ENCODE measurements at regions not wholly inside any gene's neighbourhood (a gene's known extent, or its start where the extent isn't known, plus 50 kb on each side); places are given as distances from the start of the nearest gene placed in this dataset.

DNA sequence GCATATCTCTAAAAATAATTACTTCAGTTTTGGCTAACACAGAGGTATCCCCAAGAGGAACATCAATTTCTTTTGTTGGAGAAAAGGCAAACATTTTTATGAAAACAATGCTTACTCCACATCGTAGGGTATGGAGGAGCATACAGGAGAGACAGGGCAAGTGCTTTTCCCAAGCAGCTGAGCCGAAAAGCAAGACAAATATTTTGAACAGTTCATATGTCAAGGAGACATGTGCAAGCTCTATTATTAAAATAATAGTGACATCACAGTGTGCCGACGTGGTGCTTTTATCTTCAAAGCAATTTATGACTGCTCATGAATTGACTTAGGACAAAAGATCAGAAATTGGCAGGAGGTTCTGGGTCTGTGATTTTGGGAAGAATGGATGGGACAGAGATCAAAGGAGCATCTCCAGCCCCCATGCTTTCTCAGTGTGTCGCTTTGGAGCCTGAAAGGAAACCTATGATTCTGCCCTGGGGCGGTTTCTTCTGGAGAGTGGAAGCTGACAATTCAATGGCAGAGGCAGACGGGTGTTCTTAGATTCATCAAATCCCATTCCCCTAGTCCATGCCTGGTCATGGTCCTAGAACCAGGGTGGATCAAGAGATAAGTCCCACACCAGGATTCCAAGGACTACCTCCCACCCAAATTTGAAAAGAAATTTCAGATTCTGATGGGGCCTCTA is 97.1 kb downstream of the JCAD start:
- no peak for DNase-seq

- DNase-seq, result no peak
Observed at GRCh38 chr10:29961351-29961750, 98.0 kb downstream of the JCAD start.

DNA sequence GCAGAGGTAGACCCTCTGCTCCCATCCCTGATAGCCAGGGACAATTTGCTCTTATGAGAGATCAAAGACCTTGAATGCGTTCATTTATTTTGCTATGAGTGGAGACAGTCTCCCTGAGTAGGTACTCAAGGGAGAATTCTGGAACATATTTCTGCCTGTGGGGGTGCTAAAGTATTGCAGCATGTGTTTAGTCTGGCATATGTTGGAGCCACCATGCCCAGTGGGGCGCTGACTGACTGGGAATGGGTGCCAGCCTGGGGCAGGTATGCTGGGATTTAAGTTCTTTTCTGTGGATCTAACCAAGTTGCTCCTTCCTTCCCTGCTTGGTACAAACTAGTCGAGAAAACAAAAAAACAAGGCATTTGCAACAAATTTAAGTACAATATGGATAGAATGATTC is 99.1 kb downstream of the JCAD start:
- no peak for DNase-seq

- no peak for DNase-seq
Observed at GRCh38 chr10:29959586-29959985, 99.8 kb downstream of the JCAD start.

- no peak for DNase-seq
Observed at GRCh38 chr10:29958440-29958839, 100.9 kb downstream of the JCAD start.

DNA sequence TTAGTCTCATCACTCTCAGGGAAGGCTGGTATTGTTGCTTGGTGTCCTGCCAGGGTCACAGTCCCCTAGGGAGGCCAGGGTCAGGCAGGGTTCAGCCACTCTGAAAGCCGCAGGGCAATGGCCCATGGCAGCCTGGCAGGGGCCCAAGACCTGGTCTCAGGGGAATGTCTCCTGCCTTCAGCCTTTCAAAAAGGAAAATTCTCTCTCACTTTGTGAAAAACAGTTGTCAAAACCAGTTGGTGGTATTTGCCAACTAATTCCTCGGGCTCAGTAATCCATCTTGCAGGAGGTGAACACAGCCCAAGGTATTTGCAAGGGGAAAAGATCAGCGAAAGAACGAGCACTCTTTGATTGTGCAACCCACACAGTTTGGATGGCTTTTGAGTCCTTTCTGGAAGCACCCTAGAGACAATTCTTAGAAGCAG is 101.5 kb downstream of the JCAD start:
- no peak for DNase-seq

- DNase-seq, result no peak
Observed at GRCh38 chr10:29957236-29957635, 102.2 kb downstream of the JCAD start.

- no peak for DNase-seq
Observed at GRCh38 chr10:29956335-29956924, 103.0 kb downstream of the JCAD start.

DNA sequence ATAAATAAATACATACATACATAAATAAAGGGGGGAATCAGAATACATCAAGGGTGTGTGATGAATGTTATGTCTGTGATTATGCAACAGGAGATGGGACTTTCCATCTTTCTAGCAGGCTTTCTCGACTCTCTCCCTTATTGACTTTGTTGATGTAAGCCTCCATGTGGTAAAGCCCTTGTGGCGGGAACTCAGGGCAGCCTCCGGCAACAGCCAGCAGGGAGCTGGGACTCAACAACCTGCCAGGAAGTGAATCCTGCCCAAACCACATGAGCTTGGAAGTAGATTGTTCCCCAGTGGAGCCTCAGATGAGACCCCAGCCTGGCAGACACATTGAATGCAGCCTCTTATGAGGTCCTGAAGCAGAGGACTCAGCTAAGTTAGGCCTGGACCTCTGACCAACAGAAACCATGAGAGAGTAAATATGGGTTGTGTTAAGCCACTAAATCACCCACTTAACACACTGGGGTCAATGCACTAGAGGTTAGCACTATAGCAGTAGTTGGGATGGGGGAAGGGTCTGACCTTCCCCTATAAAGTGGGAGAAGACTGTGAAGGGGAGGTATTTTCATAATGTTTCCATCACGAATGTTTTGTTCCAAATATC is 104.0 kb downstream of the JCAD start:
- no peak for DNase-seq

GRCh38 chr10:29951441-29951931 is 107.9 kb downstream of the JCAD start:
- no peak for DNase-seq

DNA sequence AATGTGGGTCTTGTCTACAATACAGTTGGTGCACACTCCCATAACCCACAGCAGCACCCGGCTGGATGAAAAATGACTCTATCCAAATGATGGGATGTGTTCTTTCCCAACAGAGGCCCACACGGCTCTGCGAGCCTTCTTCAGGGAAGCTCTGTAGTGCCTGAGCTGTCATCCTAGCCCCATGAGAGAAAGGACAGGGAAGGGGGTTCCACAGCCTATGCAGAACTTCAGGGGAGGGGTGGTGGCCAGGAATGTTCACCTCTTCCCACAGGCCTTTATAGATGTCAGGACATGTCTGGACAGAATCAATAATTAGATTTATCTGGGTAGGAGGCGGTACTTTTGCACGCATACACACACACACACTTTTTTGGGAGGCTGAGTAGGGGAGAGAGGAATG is 109.0 kb downstream of the JCAD start:
- DNase-seq, result no peak

GRCh38 chr10:29949411-29950011 is 109.9 kb downstream of the JCAD start:
- no peak for DNase-seq

DNA sequence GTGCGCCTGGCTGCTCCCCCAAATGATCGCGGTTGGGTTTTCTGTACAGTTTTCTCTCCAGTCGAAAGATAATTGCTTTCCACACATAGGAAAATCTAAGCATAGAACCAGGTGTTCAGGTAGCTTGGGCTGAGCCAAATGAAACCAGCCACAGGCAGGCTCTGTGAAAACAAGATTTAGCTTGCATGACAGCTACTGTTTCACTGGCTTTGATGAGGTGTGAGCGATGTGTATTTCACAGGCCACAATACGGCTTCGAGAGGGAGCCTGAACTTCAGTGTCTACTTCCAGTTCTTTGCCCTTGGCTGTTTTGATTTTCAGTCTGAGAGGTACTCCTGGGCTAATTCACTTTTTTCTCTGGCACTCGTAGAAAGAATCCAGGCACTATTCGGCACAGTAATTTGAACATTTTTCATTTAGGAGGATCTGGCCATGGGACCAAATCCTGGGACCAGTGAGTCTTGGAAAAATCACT is 110.5 kb downstream of the JCAD start:
- DNase-seq, result no peak

DNA sequence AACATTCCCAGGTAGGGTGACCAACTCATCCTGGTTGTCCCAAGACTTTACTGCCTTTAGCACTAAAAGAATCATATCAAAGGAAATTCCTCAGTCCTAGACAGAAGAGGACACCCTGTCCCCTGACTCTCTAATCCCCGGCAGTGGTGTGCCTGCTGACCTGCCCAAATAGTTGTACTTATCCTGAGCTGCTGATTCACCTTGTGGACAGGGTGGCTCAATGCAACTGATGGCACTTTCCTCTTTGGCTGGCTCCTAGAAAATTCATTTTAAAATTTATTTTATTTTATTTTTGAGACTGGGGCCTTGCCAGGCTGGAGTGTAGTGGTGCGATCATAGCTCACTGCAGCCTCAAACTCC is 111.7 kb downstream of the JCAD start:
- no peak for DNase-seq

- DNase-seq, result no peak
Observed at GRCh38 chr10:29946953-29947700, 112.3 kb downstream of the JCAD start.

DNA sequence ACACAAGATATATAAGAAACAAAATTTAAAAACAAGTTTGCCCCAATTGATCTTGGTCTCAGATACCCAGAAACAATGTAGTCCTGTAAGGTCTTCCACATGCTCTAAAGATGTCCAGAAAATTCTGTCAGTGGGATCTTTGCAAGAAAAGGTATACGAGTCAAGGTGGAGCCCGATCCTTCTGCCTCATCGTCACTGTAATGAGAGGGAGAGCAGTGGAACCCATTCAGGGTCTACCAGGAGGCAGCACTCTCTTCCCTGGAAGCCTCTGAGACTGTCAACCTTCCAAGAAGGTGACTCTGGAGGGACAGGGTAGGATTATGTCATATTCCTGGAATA is 112.8 kb downstream of the JCAD start:
- DNase-seq, result no peak

DNA sequence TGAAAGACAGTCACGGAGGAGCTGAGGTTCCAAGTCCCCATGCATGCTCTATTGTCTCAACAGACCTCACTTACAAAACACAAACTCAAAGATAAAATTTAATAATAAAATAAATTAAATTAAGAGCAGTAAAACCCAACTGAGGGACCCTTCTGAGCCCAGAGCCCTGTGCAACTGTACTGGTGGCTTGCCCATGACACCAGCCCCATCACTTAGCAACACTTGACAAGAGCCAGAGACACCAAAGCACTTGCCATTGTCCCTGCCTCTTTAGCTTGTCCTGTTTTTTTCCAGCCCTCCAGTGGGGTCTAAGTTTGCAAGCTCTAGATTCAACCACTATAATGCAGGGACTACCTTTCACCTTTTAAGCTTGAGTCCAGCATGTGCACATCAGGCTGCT is 117.9 kb downstream of the JCAD start:
- no peak for DNase-seq

GRCh38 chr10:29932991-29933390 is 126.4 kb downstream of the JCAD start:
- no peak for DNase-seq

DNA sequence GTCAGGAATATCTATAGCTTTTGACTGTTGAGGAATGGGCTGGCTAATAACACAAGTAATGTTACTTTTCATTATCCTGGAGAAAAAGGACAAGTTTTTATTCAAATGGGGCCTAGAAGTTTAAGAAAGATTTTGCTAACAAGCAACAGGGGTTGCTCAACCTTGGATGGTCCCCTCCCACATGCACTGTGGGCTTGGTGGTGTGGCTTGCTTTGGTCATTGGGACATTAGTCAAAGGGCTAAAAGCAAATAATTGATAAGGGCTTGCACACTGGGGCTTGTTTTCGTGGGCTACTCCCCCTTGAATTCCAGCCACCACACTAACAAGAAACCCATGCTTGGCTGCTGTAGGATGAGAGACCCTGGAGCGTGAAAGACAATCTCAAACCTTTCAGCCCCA is 127.6 kb downstream of the JCAD start:
- no peak for DNase-seq

GRCh38 chr10:29929006-29929405 is 130.4 kb downstream of the JCAD start:
- no peak for DNase-seq

DNA sequence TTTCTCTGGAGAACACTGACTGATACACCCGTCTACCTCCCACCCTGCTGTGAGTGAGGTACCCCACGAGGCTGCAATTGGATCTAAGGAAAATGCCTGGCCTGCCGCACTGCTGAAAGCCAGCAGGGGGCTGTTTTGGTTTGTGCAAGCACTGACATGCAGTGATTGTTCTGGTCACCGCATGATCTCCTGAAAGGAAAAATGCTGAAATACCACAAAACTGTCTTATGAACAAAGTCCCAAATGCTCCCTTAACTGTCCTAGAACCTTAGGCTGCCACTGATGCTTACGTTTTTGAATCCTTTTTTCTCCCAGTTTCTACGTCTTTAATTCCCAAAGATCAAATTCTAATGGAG is 132.7 kb downstream of the JCAD start:
- DNase-seq, result no peak

GRCh38 chr10:29925771-29926692 is 133.4 kb downstream of the JCAD start:
- DNase-seq, result no peak
